Upper lobe of left lung (tissue), 6 donors: ENCODE measurements at regions not wholly inside any gene's neighbourhood (a gene's known extent, or its start where the extent isn't known, plus 50 kb on each side); places are given as distances from the start of the nearest gene placed in this dataset.

Experiments
- ATAC-seq, 2 donors: fragments of 200-7000 bp; cut with Tn5 transposase; one replicate each; pipeline ENCODE4 v1.9.1; 2022; ENCODE audit warnings: mild to moderate bottlenecking in 2 of 2, moderate library complexity in 2 of 2; ENCODE audit not compliant: low FRiP score in 2 of 2
- DNase-seq, 2 donors: peaks; one replicate each; pipeline ENCODE4 v3.0.0-alpha.2; 2019 to 2020
- H3K27ac ChIP-seq, 4 donors: fragments of 200-600 bp; sonication (generic); one replicate each; pipeline ENCODE4 v1.5.1; 2016 to 2019
- H3K27me3 ChIP-seq, 4 donors: fragments of 200-600 bp; sonication (generic); one replicate each; pipeline ENCODE4 v1.5.1; 2017 to 2019
- H3K36me3 ChIP-seq, 4 donors: fragments of 200-600 bp; sonication (generic); one replicate each; pipeline ENCODE4 v1.5.1; 2016 to 2019
- H3K4me1 ChIP-seq, 4 donors: fragments of 200-600 bp; sonication (generic); one replicate each; pipeline ENCODE4 v1.5.1; 2018 to 2019
- H3K4me3 ChIP-seq, 4 donors: fragments of 200-600 bp; sonication (generic); one replicate each; pipeline ENCODE4 v1.5.1; 2017 to 2019; ENCODE audit warnings: mild to moderate bottlenecking in 2 of 4, moderate library complexity in 1 of 4
- H3K9me3 ChIP-seq, 4 donors: fragments of 200-600 bp; sonication (generic); one replicate each; pipeline ENCODE4 v1.5.1; 2018 to 2019
- CTCF ChIP-seq, 6 experiments: fragments of 450-650 bp in 4 of 6; fragments of 200-600 bp in 2 of 6; sonication (generic) in 2 of 6; IDR thresholded peaks; one replicate each; pipeline ENCODE4 v1.5.1; 2016 to 2019; ENCODE audit warnings: antibody characterized with exemption in 6 of 6
- EP300 ChIP-seq, 4 donors: sonication (generic); formaldehyde crosslinking; IDR thresholded peaks; one replicate each; pipeline ENCODE4 v1.5.1; 2017; ENCODE audit warnings: antibody characterized with exemption in 4 of 4, control low read depth in 2 of 4
- POLR2A ChIP-seq, 4 donors: fragments of 450-650 bp; IDR thresholded peaks; one replicate each; pipeline ENCODE4 v1.5.1; 2016 to 2017; ENCODE audit warnings: antibody characterized with exemption in 4 of 4, mild to moderate bottlenecking in 2 of 4
- POLR2AphosphoS5 ChIP-seq, 2 donors: sonication (generic); formaldehyde crosslinking; IDR thresholded peaks; one replicate each; pipeline ENCODE4 v1.5.1; 2017; ENCODE audit warnings: antibody characterized with exemption in 2 of 2
- whole genome bisulfite sequencing, 2 donors: methylation state at CpG; one replicate each; pipeline ENCODE4 v1.1.5; 2017 to 2018; 5-methylcytosine and 5-hydroxymethylcytosine counted together
- donor health status: DM: no; HTN: no; CAD: no; lungs with moderate emphysema.
- donor health status: DM: no; HTN: yes; CAD: no; lungs with severe emphysema.

GRCh38 chr13:39998166-39998565 lies 342.7 kb downstream of the COG6 start:
- H3K4me1 ChIP-seq = no peaks in the 10 kb centered on the region
- H3K27ac ChIP-seq = no peak overlapping the region
- DNase-seq (no peak), ATAC-seq (no peak)
- TF ChIP-seq CTCF (IDR thresholded peaks at IDR 0.05) = no peak
- TF ChIP-seq EP300 (IDR thresholded peaks at IDR 0.05) = no peak
- no peak for TF ChIP-seq POLR2A (IDR thresholded peaks at IDR 0.05)
- no peak for TF ChIP-seq POLR2AphosphoS5 (IDR thresholded peaks at IDR 0.05)
- WGBS, 2 donors = 84 to 86% methylated on average over 6 of the region's 6 CpGs
- no peaks in the 10 kb centered on the region for H3K27me3 ChIP-seq
- H3K9me3 ChIP-seq = no peaks in the 10 kb centered on the region
- no peaks in the 10 kb centered on the region for H3K36me3 ChIP-seq
- no peak overlapping the region for H3K4me3 ChIP-seq

- Histone ChIP-seq H3K4me1 (no peaks in the 10 kb centered on the region), H3K27ac (no peak overlapping the region), H3K27me3 (no peaks in the 10 kb centered on the region), H3K9me3 (no peaks in the 10 kb centered on the region), H3K4me3 (no peak overlapping the region), H3K36me3 (no peaks in the 10 kb centered on the region)
- TF ChIP-seq POLR2A (IDR thresholded peaks at IDR 0.05) = no peak
- TF ChIP-seq CTCF (IDR thresholded peaks at IDR 0.05) = no peak
- no peak for TF ChIP-seq EP300 (IDR thresholded peaks at IDR 0.05)
- no peak for TF ChIP-seq POLR2AphosphoS5 (IDR thresholded peaks at IDR 0.05)
- ATAC-seq (no peak), DNase-seq (no peak)
- 72 to 81% methylated on average over 5 of the region's 5 CpGs for WGBS, 2 donors
Observed at GRCh38 chr13:40002016-40002415, 346.6 kb downstream of the COG6 start.

- ATAC-seq (no peak), DNase-seq (no peak)
- WGBS, 2 donors = 72 to 73% methylated on average over 2 of the region's 2 CpGs
- Histone ChIP-seq H3K27ac (no peak overlapping the region), H3K4me3 (no peak overlapping the region), H3K9me3 (no peaks in the 10 kb centered on the region), H3K36me3 (no peaks in the 10 kb centered on the region), H3K27me3 (no peaks in the 10 kb centered on the region), H3K4me1 (no peaks in the 10 kb centered on the region)
- TF ChIP-seq POLR2A (IDR thresholded peaks at IDR 0.05) (no peak), EP300 (IDR thresholded peaks at IDR 0.05) (no peak), CTCF (IDR thresholded peaks at IDR 0.05) (no peak), POLR2AphosphoS5 (IDR thresholded peaks at IDR 0.05) (no peak)
Observed at GRCh38 chr13:40013554-40013953, 358.1 kb downstream of the COG6 start.

- H3K36me3 ChIP-seq = no peaks in the 10 kb centered on the region
- no peaks in the 10 kb centered on the region for H3K4me1 ChIP-seq
- no peaks in the 10 kb centered on the region for H3K9me3 ChIP-seq
- H3K27ac ChIP-seq = no peak overlapping the region
- TF ChIP-seq CTCF (IDR thresholded peaks at IDR 0.05) (no peak), POLR2A (IDR thresholded peaks at IDR 0.05) (no peak), EP300 (IDR thresholded peaks at IDR 0.05) (no peak), POLR2AphosphoS5 (IDR thresholded peaks at IDR 0.05) (no peak)
- H3K27me3 ChIP-seq = no peaks in the 10 kb centered on the region
- no peak overlapping the region for H3K4me3 ChIP-seq
- DNase-seq (no peak), ATAC-seq (no peak)
- 80 to 84% methylated on average over 7 of the region's 7 CpGs for WGBS, 2 donors
Observed at GRCh38 chr13:40016953-40017660, 361.6 kb downstream of the COG6 start.

- no peak for TF ChIP-seq POLR2A (IDR thresholded peaks at IDR 0.05)
- no peak for TF ChIP-seq POLR2AphosphoS5 (IDR thresholded peaks at IDR 0.05)
- TF ChIP-seq CTCF (IDR thresholded peaks at IDR 0.05) = no peak
- no peak for TF ChIP-seq EP300 (IDR thresholded peaks at IDR 0.05)
- DNase-seq = no peak
- Histone ChIP-seq H3K27ac (no peak overlapping the region), H3K4me3 (no peak overlapping the region), H3K36me3 (no peaks in the 10 kb centered on the region), H3K4me1 (no peaks in the 10 kb centered on the region), H3K9me3 (no peaks in the 10 kb centered on the region), H3K27me3 (no peaks in the 10 kb centered on the region)
- WGBS, 2 donors = 80 to 86% methylated on average over 6 of the region's 6 CpGs
- ATAC-seq = no peak
Observed at GRCh38 chr13:40017662-40018262, 362.3 kb downstream of the COG6 start.
